ENCODE measurements at regions not wholly inside any gene's neighbourhood (a gene's known extent, or its start where the extent isn't known, plus 50 kb on each side); places are given as distances from the start of the nearest gene placed in this dataset.
"Not testable (repeated sequence)": the region's sequence is repeated elsewhere in the genome, so short reads cannot be mapped to it uniquely, and the experiment has no call there.

DNA sequence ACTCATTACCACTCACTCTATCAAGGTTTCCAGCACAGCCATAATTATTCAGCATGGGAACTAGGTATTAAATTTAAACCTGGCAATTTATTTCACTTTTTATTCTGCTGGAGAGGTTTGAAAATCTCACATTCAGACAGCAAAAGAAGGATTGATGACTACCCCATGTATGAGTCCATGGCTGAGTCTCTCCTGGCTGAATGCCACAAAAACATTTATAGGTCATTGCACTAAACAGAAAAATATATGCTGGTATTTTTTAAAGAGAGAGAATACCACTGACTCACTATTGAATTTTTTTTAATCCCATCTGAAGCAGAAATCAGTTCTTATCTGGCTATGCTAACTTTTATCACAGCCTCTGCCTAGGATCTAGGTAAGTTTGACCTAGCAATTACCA, 336.3 kb downstream of the PPP1R3A start:
- no peak for DNase-seq

DNA sequence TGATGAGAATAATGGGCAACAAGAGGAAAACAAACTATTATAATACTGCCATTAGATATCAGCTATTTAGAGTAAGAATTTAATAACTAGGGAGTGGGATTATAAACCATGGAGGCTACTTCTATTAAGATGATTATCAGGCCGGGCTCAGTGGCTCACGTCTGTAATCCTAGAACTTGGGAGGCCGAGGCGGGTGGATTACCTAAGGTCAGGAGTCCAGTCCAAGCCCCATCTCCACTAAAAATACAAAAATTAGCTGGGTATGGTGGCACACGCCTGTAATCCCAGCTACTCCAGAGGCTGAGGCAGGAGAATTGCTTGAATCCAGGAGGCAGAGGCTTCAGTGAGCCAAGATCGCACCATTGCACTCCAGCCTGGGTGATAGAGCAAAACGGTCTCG, 355.6 kb downstream of the PPP1R3A start:
- not testable (repeated sequence) for DNase-seq

DNA sequence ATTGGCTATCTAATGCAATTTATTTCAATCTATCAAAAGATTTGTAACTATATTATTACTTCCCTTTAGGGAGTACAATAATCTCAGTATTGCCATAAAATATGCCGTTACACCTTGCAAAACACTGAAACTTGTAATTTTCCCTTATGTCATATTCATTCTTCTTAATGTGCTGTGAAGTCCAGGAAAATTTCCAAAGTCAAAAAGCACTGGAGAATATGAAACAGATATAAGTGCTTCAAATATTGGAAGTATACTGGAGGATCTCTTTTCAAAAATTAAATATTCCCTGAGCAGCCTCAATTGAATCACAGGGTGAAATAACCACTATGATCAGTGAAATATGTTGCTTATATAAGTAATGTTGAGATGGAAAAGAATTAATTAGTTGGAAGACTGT, 356.0 kb downstream of the PPP1R3A start:
- no peak for DNase-seq

DNA sequence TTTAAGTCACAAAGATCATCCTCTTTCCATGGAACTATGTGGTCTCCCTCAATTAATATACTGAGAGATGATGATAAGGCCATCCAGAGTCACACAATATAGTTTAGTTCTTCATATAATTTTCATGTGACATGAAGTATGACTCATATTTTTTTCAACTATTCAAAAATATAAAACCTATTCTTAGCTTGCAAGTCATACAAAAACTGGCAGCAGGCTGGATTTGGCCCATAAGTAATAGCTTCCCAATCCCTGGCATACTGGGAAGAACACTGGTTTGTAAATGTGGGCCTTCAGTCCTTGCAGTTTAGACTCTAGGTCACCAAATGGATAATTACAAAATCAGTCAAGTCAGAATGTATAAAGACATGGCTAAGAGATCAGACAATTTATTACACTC, 356.6 kb downstream of the PPP1R3A start:
- DNase-seq, result no peak

DNA sequence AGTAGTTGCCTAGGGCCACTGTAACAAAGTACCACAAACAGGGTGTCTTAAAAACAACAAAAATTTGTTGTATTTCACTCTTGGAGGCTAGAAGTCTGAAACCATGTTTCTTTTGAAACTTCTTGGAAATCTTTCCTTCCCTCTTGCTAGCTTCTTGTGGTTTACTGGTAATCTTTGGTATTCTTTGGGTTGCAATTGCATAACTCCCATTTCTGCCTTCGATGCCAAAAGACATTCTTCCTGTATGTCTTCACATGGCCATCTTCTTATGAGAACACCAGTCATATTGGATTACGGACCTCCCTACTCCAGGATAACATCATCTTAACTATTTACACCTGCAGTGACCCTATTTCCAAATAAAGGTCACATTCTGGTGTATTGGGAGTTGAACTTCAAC, 357.4 kb downstream of the PPP1R3A start:
- DNase-seq, result no peak

DNA sequence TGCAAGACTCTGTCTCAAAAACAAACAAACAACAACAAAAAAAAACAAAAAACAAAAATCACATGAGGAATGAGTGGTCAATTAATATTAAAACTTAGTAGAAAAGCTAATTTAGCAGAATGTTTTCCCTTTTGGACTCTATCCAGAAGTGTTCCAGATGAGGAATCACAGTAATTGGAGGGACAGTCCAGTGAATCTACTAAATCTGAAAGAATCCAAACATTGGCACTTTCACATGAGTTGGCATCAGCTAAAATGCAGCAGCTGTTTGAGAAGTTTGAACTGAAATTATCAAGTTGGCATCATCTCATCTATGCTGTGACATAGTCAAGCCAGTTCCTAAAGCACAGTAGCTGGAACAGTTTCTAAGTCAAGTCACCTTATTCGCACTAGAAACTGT, 367.8 kb downstream of the PPP1R3A start:
- no peak for DNase-seq

DNA sequence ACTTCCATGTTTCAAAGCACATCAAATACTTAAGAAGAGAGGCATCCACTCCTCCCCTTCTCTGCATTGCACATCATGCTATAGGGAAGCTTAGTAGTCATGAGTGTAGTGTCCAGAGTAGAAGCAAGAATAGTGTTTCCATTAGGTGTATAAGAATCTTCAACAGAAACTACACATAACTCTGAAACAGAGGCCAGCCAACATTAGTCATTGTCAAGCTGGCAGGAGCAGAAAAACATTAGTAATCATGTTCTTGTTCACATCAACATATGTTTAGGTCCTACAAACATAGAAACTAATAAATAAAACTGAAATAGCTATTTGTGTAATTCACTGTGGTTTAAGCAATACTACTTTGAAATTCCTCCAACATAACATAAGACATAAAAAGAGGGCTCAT, 370.2 kb downstream of the PPP1R3A start:
- no peak for DNase-seq

DNA sequence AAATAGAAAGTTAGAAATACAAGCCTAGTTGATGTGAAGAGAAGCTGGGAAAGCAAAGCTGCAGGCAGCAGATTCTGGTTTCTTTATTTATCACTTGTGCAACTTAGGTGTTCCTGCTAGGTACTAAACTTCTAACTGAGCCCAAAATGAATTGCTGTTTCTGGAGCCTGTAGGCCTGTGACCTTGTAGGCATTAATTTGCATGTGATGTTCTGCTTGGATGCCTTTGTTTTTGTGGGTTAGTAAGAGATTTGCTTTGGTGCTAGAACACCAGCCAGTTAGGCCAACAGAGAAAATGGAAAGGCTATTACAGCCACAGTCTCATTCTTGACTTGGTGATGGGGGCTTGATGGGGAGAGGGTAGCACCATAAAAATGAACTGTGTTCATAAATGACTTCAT, 370.7 kb downstream of the PPP1R3A start:
- DNase-seq, result no peak

DNA sequence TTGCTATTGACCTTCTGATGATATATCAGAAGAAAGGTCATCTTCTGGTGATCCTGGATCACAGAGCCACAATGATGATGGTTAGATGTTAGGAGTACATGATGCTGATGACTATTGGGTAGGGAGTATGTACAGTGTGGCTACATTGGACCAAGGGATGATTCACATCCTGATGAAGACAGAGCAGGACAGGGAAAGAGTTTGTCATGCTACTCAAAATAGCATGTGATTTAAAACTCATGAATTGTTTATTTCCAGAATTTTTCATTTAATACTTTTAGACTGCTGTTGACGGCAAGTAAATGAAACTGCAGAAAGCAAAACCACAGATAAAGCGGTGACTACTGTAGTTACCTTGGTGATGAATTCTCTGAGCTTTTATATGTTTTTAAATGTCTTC, 397.3 kb downstream of the PPP1R3A start:
- no peak for DNase-seq

DNA sequence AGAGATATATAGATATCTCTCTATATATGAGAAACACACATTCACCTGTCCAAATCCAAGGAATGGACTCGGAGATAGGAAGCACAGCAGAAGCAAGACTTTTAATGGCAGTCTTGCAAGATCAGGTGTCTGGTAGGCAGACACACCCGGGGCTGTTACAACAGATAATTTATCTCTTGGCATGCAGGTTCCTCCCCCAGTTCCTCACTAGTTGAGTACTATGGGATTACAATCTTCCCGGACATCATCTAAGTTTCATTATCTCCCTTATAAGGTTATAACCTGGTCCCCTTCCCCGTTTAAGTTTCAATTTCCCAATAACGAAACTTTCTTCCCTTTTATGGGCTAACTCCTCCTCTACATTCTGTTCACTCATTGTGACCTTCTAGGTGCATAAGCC, 399.3 kb downstream of the PPP1R3A start:
- no peak for DNase-seq

DNA sequence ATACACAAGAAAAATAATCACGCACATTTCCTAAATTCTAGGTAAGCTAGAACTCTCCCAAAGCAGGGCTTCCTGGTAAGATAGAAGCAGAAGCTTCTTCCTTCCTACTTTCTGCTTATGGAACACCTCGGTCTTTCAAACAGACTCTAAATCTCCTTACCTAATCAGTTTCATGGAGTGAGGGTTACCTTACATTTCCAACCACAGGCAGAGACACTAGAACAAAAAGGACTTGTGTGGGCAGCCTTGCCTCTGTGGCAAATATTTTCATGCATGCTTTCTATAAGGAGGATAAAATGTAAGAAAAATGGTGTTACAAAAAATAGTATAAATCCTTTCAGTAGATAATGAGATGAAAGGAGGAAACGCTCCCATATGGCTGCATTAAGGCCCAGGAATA, 386.3 kb upstream of the SMIM30 start:
- no peak for DNase-seq

DNA sequence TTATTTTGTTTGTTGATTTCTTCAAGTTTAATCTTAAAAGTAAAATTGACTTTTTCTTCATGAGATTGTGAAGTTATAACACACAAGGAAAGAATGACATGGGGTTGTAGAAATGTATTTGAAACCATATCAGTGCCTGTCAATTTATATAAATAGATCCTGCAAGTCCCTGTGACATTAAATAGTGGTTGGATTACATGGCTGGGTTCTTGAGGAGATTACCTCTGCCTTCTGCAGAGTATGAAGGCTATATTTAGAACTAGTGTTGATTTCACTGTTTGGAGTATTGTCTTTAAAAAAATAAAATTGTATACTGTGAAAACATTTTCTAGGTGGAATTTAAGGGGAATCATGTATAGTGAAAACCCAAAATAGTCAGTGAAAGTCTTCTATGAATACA, 385.8 kb upstream of the SMIM30 start:
- DNase-seq, result no peak

DNA sequence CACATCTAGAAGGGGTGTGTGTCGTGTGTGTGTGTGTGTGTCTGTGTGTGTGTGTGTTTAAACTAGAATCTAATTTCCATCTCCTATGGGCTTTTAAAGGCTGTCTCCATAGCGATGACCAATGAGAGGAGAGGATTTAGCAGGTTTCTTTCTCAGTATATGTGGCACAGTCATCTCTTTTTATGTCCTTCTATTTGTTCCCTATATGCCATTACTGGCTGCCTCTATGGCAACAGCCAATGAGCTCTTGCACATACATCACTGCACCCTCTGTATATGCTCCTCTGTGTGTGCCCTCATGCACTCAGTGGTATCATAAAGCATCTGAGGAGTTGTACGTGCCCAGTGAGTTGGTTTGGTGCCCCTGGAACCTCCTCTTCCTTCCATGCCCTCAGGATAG, 378.2 kb upstream of the SMIM30 start:
- not testable (repeated sequence) for DNase-seq

DNA sequence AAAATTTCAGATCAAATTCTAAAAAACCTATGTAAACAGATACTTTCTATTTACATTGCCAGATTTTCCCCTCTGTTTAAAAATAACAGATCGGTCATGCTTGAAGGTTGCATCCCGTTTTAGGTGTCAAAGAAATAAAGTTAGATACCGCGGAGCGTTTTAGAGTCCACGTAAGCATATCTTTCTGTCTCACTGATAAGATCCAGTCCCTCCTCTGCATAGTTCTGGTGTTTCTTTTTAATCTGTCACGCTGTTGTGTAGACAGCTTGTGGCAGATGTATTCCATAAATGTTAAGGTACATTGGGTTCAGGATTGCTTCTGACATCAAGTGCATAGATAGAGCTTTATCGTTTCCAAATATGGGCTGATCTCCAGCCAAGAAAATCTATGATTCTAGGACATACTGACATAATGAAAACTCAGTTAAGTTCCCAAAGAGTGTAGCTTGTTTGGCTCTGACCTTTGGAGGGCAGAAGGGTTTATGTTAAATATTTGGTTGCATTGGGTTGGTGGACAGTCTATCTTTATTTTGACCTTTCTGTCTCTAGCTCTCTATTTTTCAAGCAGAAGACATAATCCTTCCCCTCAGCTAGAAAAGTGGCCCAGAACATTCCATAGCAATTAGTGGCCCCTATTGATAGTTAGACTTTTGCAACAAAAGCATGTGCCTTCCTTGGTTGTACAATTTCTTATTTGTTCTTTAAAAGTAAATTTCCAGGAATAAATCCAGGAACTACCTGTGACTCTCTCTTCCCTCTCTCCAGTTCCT, 376.6 kb upstream of the SMIM30 start:
- DNase-seq, result not testable (repeated sequence)

DNA sequence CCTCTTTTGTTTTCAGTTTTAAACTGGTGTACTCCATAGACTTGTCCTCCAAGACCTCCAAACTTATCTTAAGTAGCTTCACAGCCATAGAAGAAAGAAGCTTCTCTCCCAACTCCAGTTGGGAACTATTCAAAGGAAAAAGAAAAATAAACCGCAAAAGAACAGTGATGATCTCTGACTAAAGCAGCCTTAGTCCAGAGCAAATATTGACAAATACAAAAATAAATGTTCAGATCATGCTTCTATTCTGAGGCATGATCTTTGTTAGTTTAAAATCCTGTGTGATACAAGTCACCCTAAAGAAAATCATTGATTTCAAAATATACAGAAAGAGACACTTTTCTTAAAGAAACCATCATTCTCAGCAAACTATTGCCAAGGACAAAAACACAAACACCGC, 373.0 kb upstream of the SMIM30 start:
- DNase-seq, result no peak

DNA sequence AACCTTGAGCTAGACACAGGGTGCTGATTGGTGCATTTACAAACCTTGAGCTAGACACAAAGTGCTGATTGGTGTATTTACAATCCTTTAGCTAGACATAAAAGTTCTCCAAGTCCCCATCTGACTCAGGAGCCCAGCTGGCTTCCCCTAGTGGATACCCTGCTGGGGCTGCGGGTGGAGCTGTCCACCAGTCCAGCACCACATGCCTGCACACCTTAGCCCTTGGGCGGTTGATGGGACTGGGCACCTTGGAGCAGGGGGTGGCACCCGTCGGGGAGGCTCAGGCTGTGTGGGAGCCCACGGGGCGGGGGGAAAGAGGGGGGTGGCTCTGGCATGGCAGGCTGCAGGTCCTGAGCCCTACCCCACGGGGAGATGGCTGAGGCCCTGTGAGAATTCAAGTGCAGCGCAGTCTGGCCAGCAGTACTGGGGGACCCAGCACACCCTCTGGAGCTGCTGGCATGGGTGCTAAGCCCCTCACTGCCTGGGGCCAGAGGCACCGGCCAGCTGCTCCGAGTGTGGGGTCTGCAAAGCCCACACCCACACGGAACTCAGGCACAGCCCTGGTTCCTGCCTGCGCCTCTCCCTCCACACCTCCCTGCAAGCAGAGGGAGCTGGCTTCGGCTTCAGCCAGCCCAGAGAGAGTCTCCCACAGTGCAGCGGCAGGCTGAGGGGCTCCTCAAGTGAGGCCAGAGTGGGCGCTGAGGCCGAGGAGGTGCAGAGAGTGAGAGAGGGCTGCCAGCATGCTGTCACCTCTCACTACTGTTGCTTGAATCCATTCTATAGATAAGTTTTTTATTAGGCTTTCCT, 369.8 kb upstream of the SMIM30 start:
- no peak for DNase-seq

DNA sequence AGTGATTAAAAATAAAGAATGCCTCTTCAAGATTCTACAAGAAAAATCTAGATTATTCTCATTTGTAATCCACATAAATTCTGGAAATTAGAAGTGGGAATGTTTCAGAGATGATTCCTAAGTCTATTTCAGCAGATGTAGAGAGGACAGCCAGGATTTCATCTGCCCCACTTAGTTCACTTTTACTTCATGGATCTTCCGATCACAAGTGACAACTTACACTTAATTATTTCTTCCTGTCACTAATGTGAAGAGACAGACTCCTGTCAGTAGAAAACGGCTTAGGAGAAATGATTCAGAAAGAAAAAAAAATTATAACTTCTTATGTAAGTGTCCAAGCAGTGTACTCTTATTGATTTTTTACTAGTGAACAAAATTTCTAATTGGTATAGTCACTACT, 368.2 kb upstream of the SMIM30 start:
- no peak for DNase-seq

DNA sequence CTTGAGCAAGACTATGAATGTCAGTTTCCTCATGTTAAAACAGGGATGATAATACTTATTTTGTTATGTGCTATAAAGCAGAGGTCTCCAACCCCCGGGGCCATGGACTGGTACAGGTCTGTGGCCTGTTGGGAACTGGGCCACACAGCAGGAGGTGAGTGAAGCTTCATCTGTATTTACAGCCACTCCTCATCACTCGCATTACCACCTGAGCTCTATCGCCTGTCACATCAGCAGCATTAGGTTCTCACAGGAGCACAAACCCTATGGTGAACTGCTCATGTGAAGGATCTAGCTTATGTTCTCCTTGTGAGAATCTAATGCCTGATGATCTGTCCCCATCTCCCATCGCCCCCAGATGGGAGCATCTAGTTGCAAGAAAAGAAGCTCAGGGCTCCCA, 365.3 kb upstream of the SMIM30 start:
- no peak for DNase-seq

DNA sequence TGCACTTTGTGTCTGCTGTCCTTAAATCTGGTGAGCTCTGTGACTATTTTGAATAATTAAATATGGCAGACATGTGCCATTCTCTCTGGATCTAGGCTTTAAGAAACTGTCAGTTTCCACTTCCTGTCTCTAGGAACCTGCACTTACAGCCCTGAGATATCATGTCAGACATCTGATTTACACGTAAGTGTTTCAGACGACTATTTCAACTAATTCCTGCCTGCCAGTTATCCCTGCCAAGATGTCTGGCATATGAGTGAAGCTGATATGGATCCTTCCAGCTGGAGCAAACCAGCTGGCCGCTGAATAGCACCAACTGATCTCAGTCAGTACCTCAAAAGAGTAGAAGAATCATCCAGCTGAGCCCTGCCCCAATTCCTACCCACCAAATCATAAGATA, 362.2 kb upstream of the SMIM30 start:
- DNase-seq, result no peak

DNA sequence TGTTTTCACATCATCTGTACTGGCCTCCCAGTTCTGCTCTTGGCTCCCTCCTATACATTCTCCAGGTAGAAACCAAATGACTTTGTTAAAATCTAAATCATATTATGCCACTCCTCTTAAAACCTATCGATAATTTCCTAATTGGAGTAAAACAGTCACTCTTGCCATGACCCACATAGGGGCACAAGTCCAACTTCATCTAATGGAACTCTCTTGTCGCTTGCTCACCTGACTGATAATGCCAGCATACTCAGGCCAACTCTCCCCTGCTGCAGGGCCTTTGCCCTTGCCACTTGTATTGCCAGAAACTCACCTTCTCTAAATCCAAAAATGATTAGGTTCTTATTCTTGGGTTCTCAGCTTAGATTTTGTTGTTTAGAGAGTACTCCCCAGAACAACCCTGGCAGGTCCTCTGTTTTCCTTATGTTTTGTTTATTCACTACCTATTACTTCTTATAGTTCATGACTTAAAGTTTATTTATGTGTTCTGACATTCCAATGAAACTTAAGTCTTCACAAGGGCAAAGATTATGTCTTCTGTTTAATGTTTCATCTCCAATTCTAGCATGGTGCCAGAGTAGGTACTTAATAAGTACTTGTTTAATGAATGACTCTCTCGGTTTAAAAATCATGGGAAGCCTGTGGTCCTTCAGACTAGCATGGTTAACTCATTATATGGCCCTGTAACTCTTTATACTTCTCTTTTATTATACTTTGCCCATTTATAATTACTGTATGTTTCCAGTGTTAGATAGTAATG, 345.9 kb upstream of the SMIM30 start:
- DNase-seq, result no peak

DNA sequence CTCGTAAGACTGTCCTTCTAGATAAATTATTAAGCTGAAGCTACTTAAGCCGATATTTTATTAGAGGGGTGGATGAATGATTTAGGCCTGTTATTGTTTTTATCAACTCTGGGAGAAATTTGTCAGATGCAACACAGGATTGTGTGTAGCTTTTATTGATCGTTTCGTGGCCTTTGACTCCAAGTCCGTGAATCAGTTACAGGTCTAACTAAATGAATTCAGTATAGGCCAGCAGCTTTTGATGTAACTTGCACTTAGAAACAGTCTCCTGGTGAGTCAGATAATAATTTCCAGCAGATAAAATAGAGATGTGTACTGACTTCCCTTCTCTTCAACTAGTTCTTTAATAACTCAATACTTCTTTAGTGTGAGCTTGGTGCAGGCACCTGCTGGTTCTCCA, 341.7 kb upstream of the SMIM30 start:
- DNase-seq, result no peak

DNA sequence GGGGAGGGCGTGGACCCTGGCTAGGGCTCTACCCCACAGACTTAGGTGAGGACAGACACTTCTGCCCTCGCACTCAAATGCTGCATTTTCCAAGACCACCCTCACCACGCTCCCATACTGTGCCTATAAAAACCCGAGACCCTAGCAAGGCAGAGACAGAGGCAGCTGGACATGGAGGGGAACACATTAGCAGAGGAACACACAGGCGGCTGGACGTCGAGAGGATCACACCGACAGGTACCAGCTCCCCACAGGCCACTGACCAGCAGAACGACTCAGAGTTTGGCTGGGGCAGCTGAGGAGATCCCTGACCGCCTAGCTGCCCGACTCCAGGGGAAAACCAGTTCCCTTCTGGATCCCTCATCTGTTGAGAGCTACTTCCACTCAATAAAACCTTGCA, 338.2 kb upstream of the SMIM30 start:
- DNase-seq, result no peak

DNA sequence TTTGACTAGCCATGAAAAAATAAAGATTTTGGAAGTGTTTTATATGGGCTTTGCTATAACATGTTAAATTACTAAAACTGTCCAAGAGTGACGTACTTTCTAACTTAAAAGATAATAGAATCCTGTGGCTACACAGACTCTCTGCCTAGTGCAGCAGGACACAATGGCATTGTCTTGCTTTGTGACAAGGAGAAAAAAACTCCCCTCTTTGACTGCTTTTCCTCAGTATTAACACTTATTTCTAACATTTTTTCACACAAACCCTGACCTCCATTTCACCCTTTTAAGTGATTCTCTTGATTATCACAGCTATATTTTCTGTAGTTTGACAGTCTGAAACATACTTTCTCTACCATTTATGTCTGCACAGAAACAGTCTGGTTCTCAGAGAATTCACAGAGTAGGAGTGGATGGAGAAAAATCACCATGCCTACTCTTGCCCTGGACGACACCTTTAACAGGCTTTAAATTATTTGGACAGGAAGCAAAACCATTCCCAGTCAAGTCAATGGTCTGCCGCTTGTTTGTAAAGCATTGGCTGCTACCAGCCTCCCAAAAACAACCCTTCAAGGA, 336.3 kb upstream of the SMIM30 start:
- DNase-seq, result no peak

DNA sequence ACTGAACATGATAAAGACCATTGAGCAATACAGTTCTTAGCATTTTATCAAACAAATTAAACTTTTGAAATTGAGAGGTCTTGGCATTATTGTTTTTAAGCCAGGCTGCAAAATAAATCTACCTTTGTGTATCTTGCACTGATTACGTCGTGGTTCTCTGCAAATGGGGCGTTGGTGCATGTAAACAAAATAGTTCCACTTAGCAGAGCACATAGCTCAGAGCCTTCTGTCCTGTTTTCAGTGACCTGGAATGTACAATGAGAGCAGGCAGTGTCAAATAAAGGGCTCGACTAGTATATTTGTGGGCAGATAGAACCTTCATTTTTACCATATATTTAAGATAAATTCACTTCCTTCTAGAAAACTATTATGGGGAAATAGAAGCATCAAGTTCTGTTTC, 333.9 kb upstream of the SMIM30 start:
- no peak for DNase-seq

All from CD4-positive, alpha-beta T cell treated with Interferon gamma for 1 hour (primary cell).